Activated T-cell treated with anti-CD3 and anti-CD28 coated beads, Interleukin-2, amount 50 U/mL, for 72 hours (primary cell): ENCODE measurements at regions not wholly inside any gene's neighbourhood (a gene's known extent, or its start where the extent isn't known, plus 50 kb on each side); places are given as distances from the start of the nearest gene placed in this dataset.
"Not testable (repeated sequence)": the region's sequence is repeated elsewhere in the genome, so short reads cannot be mapped to it uniquely, and the experiment has no call there.

Experiments
- ATAC-seq, 2 donors: fragments of 150-1000 bp; cut with Tn5 transposase; replicated peaks in 1 of 2; 2 replicates each; pipeline ENCODE4 v1.10.0; 2021; ENCODE audit warnings: moderate library complexity in 2 of 2, mild to moderate bottlenecking in 1 of 2
- DNase-seq, 2 donors: peaks; one replicate each; pipeline ENCODE4 v3.0.0; 2021 to 2022; ENCODE audit warnings: mixed read lengths in 1 of 2
- H3K27ac Mint-ChIP-seq: one replicate; pipeline ENCODE4 v1.8.0; 2022; ENCODE audit warnings: mild to moderate bottlenecking, moderate library complexity, mixed read lengths
- H3K27me3 Mint-ChIP-seq: one replicate; pipeline ENCODE4 v1.8.0; 2022; ENCODE audit warnings: low read depth, mixed read lengths
- H3K36me3 Mint-ChIP-seq, 2 donors: one replicate each; pipeline ENCODE4 v1.8.0; 2022; ENCODE audit warnings: mixed read lengths in 2 of 2, mild to moderate bottlenecking in 1 of 2; ENCODE audit not compliant: insufficient read depth in 2 of 2
- H3K4me1 Mint-ChIP-seq: one replicate; pipeline ENCODE4 v1.8.0; 2022; ENCODE audit warnings: low read depth, mixed read lengths
- H3K4me3 Mint-ChIP-seq, 2 donors: one replicate each; pipeline ENCODE4 v1.8.0; 2022; ENCODE audit warnings: mild to moderate bottlenecking in 2 of 2, mixed read lengths in 2 of 2, moderate library complexity in 2 of 2
- H3K9me3 Mint-ChIP-seq, 2 donors: one replicate each; pipeline ENCODE4 v1.8.0; 2022; ENCODE audit warnings: mixed read lengths in 2 of 2

- H3K9me3 Mint-ChIP-seq: peaks cover 3 to 7% of the 10 kb centered on the region in 2 donors
- H3K36me3 Mint-ChIP-seq: peaks cover 2% of the 10 kb centered on the region in 2 donors
- H3K4me3 Mint-ChIP-seq: no peak overlapping the region
- peaks cover 10% of the 10 kb centered on the region for H3K4me1 Mint-ChIP-seq
- DNase-seq (no peak), ATAC-seq (no peak)
- H3K27ac Mint-ChIP-seq: no peak overlapping the region
- H3K27me3 Mint-ChIP-seq: no peaks in the 10 kb centered on the region
These were observed 177.2 kb downstream of the BUB3 start for GRCh38 chr10:123331438-123331837.

GRCh38 chr10:123346581-123346980 is 192.4 kb downstream of the BUB3 start:
- no peak for DNase-seq
- no peaks in the 10 kb centered on the region for H3K27me3 Mint-ChIP-seq
- no peaks in the 10 kb centered on the region for H3K9me3 Mint-ChIP-seq
- ATAC-seq: no peak
- no peak overlapping the region for H3K27ac Mint-ChIP-seq
- no peaks in the 10 kb centered on the region for H3K4me1 Mint-ChIP-seq
- H3K4me3 Mint-ChIP-seq: no peak overlapping the region
- H3K36me3 Mint-ChIP-seq: no peaks in the 10 kb centered on the region

- H3K36me3 Mint-ChIP-seq: no peaks in the 10 kb centered on the region
- no peak overlapping the region for H3K27ac Mint-ChIP-seq
- ATAC-seq: no peak
These were observed 194.7 kb downstream of the BUB3 start for GRCh38 chr10:123348691-123349572.

GRCh38 chr10:123351715-123352114 is 197.5 kb downstream of the BUB3 start:
- no peak for DNase-seq
- Mint-ChIP-seq H3K27ac (no peak overlapping the region), H3K4me3 (no peak overlapping the region), H3K27me3 (peaks cover 10% of the 10 kb centered on the region), H3K36me3 (no peaks in the 10 kb centered on the region), H3K9me3 (no peaks in the 10 kb centered on the region), H3K4me1 (no peaks in the 10 kb centered on the region)
- ATAC-seq: no peak

More at GRCh38 chr10:123348691-123349572, 194.7 kb downstream of the BUB3 start:
- no peaks in the 10 kb centered on the region for H3K27me3 Mint-ChIP-seq
- H3K9me3 Mint-ChIP-seq: no peaks in the 10 kb centered on the region
- DNase-seq: no peak
- no peaks in the 10 kb centered on the region for H3K4me1 Mint-ChIP-seq
- no peak overlapping the region for H3K4me3 Mint-ChIP-seq

- DNase-seq: no peak
- no peaks in the 10 kb centered on the region for H3K4me1 Mint-ChIP-seq
- ATAC-seq: no peak
- no peak overlapping the region for H3K27ac Mint-ChIP-seq
- H3K36me3 Mint-ChIP-seq: no peaks in the 10 kb centered on the region
- no peak overlapping the region for H3K4me3 Mint-ChIP-seq
- no peaks in the 10 kb centered on the region for H3K9me3 Mint-ChIP-seq
- H3K27me3 Mint-ChIP-seq: peaks cover 10% of the 10 kb centered on the region
These were observed 200.3 kb downstream of the BUB3 start for GRCh38 chr10:123354521-123354920.

- Mint-ChIP-seq H3K36me3 (no peaks in the 10 kb centered on the region), H3K4me1 (no peaks in the 10 kb centered on the region), H3K27me3 (peaks cover 10% of the 10 kb centered on the region)
These were observed 201.7 kb downstream of the BUB3 start for GRCh38 chr10:123355748-123356481.

GRCh38 chr10:123356799-123357198 is 202.6 kb downstream of the BUB3 start:
- Mint-ChIP-seq H3K4me1 (no peaks in the 10 kb centered on the region), H3K4me3 (no peak overlapping the region), H3K9me3 (no peaks in the 10 kb centered on the region), H3K27ac (no peak overlapping the region), H3K27me3 (peaks cover 10% of the 10 kb centered on the region), H3K36me3 (no peaks in the 10 kb centered on the region)
- ATAC-seq: no peak
- no peak for DNase-seq

More at GRCh38 chr10:123355748-123356481, 201.7 kb downstream of the BUB3 start:
- no peak overlapping the region for H3K4me3 Mint-ChIP-seq
- no peaks in the 10 kb centered on the region for H3K9me3 Mint-ChIP-seq
- DNase-seq (no peak), ATAC-seq (no peak)
- H3K27ac Mint-ChIP-seq: no peak overlapping the region

- ATAC-seq (no peak), DNase-seq (no peak)
- Mint-ChIP-seq H3K9me3 (no peaks in the 10 kb centered on the region), H3K27ac (no peak overlapping the region), H3K27me3 (peaks cover 10% of the 10 kb centered on the region), H3K4me1 (no peaks in the 10 kb centered on the region), H3K36me3 (no peaks in the 10 kb centered on the region), H3K4me3 (no peak overlapping the region)
These were observed 203.3 kb downstream of the BUB3 start for GRCh38 chr10:123357421-123357930.

- H3K9me3 Mint-ChIP-seq: peaks cover 0 to 2% of the 10 kb centered on the region in 2 donors
- no peak overlapping the region for H3K4me3 Mint-ChIP-seq
- ATAC-seq (no peak), DNase-seq (no peak)
- H3K4me1 Mint-ChIP-seq: no peaks in the 10 kb centered on the region
- no peak overlapping the region for H3K27ac Mint-ChIP-seq
- H3K36me3 Mint-ChIP-seq: no peaks in the 10 kb centered on the region
- peaks cover 10% of the 10 kb centered on the region for H3K27me3 Mint-ChIP-seq
These were observed 205.3 kb downstream of the BUB3 start for GRCh38 chr10:123359539-123359938.

GRCh38 chr10:123361832-123362231 is 207.6 kb downstream of the BUB3 start:
- no peaks in the 10 kb centered on the region for H3K36me3 Mint-ChIP-seq
- H3K27me3 Mint-ChIP-seq: no peaks in the 10 kb centered on the region
- H3K27ac Mint-ChIP-seq: no peak overlapping the region
- no peak for DNase-seq
- H3K4me3 Mint-ChIP-seq: no peak overlapping the region
- ATAC-seq: no peak
- peaks cover 0 to 2% of the 10 kb centered on the region in 2 donors for H3K9me3 Mint-ChIP-seq
- no peaks in the 10 kb centered on the region for H3K4me1 Mint-ChIP-seq

- H3K9me3 Mint-ChIP-seq: peaks cover 0 to 7% of the 10 kb centered on the region in 2 donors
- no peak for ATAC-seq
- H3K36me3 Mint-ChIP-seq: peaks cover 1 to 4% of the 10 kb centered on the region in 2 donors
- H3K27me3 Mint-ChIP-seq: no peaks in the 10 kb centered on the region
- H3K4me1 Mint-ChIP-seq: no peaks in the 10 kb centered on the region
- no peak overlapping the region for H3K27ac Mint-ChIP-seq
- DNase-seq: no peak
- H3K4me3 Mint-ChIP-seq: no peak overlapping the region
These were observed 213.0 kb downstream of the BUB3 start for GRCh38 chr10:123367195-123367594.

GRCh38 chr10:123371626-123372025 is 217.4 kb downstream of the BUB3 start:
- not testable (repeated sequence) for H3K9me3 Mint-ChIP-seq, H3K4me1 Mint-ChIP-seq, DNase-seq, ATAC-seq, H3K27ac Mint-ChIP-seq, H3K4me3 Mint-ChIP-seq, H3K36me3 Mint-ChIP-seq, H3K27me3 Mint-ChIP-seq

- Mint-ChIP-seq H3K4me3 (no peak overlapping the region), H3K4me1 (no peaks in the 10 kb centered on the region), H3K27me3 (no peaks in the 10 kb centered on the region), H3K36me3 (peaks cover 0 to 4% of the 10 kb centered on the region in 2 donors), H3K9me3 (peaks cover 0 to 7% of the 10 kb centered on the region in 2 donors), H3K27ac (no peak overlapping the region)
- ATAC-seq (no peak), DNase-seq (no peak)
These were observed 219.4 kb downstream of the BUB3 start for GRCh38 chr10:123373591-123373990.
